CD8-positive, alpha-beta memory T cell (primary cell): ENCODE measurements at regions not wholly inside any gene's neighbourhood (a gene's known extent, or its start where the extent isn't known, plus 50 kb on each side); places are given as distances from the start of the nearest gene placed in this dataset.

Source experiments
- CTCF ChIA-PET: fragments of 350-600 bp; sonication (Branson Sonifier 250); formaldehyde crosslinking; loops from one replicate; lab custom pipeline; 2021; ENCODE audit warnings: antibody characterized with exemption; lab: Charles Lee
- POLR2A ChIA-PET: fragments of 350-600 bp; sonication (Branson Sonifier 250); formaldehyde crosslinking; loops from one replicate; lab custom pipeline; 2021; ENCODE audit warnings: antibody characterized with exemption; lab: Charles Lee
- DNase-seq, 5 donors: peaks; one replicate each; pipeline versions ENCODE4 v3.0.0 to v3.0.0-alpha.2; 2020 to 2022; ENCODE audit warnings: mixed read lengths in 1 of 5
- H3K27ac ChIP-seq: one replicate; pipeline ENCODE4 v1.7.0; 2013; ENCODE audit warnings: low read depth, mild to moderate bottlenecking, low read length, moderate library complexity
- H3K27me3 ChIP-seq: 2 replicates; pipeline ENCODE4 v1.7.0; 2013; ENCODE audit warnings: low read length, mild to moderate bottlenecking; ENCODE audit not compliant: insufficient read depth, poor library complexity, severe bottlenecking
- H3K36me3 ChIP-seq: 2 replicates; pipeline ENCODE4 v1.7.0; 2013; ENCODE audit warnings: mild to moderate bottlenecking, low read length, moderate library complexity; ENCODE audit not compliant: insufficient read depth
- H3K4me1 ChIP-seq: 2 replicates; pipeline ENCODE4 v1.7.0; 2013; ENCODE audit warnings: mild to moderate bottlenecking, low read length, moderate library complexity; ENCODE audit not compliant: insufficient read depth
- H3K4me3 ChIP-seq: 2 replicates; pipeline ENCODE4 v1.7.0; 2013; ENCODE audit warnings: mild to moderate bottlenecking, low read length
- H3K9me3 ChIP-seq: 2 replicates; pipeline ENCODE4 v1.7.0; 2013; ENCODE audit warnings: mild to moderate bottlenecking, low read length
- H3K27ac Mint-ChIP-seq, 8 donors: one replicate each; pipeline ENCODE4 v1.8.0; 2020 to 2021; ENCODE audit warnings: mixed read lengths in 8 of 8, mild to moderate bottlenecking in 6 of 8, inconsistent platforms in 3 of 8, moderate library complexity in 3 of 8
- H3K27me3 Mint-ChIP-seq, 2 donors: one replicate each; pipeline ENCODE4 v1.8.0; 2020 to 2021; ENCODE audit warnings: mixed read lengths in 2 of 2, mild to moderate bottlenecking in 1 of 2, moderate library complexity in 1 of 2
- H3K36me3 Mint-ChIP-seq, 3 donors: one replicate each; pipeline ENCODE4 v1.8.0; 2020 to 2021; ENCODE audit warnings: mixed read lengths in 3 of 3, inconsistent platforms in 1 of 3, mild to moderate bottlenecking in 1 of 3
- H3K4me1 Mint-ChIP-seq, 3 donors: one replicate each; pipeline ENCODE4 v1.8.0; 2020 to 2021; ENCODE audit warnings: mixed read lengths in 3 of 3, inconsistent platforms in 1 of 3, mild to moderate bottlenecking in 1 of 3
- H3K4me3 Mint-ChIP-seq, 7 donors: one replicate each; pipeline ENCODE4 v1.8.0; 2020 to 2021; ENCODE audit warnings: mixed read lengths in 7 of 7, mild to moderate bottlenecking in 6 of 7, moderate library complexity in 4 of 7, inconsistent platforms in 2 of 7
- H3K9me3 Mint-ChIP-seq, 5 donors: one replicate each; pipeline ENCODE4 v1.8.0; 2020 to 2022; ENCODE audit warnings: mixed read lengths in 5 of 5, mild to moderate bottlenecking in 3 of 5, moderate library complexity in 2 of 5, inconsistent platforms in 1 of 5

GRCh38 chr2:147644491-147644890 is 200.3 kb upstream of the ACVR2A start:
- POLR2A ChIA-PET: no interaction called here
- Mint-ChIP-seq H3K36me3 (no peaks in the 10 kb centered on the region), H3K4me1 (no peaks in the 10 kb centered on the region)

GRCh38 chr2:147642765-147643164 is 202.1 kb upstream of the ACVR2A start:
- H3K36me3 Mint-ChIP-seq: no peaks in the 10 kb centered on the region
- ChIA-PET CTCF (no interaction called here), POLR2A (no interaction called here)
- H3K27me3 Mint-ChIP-seq: peaks cover 1 to 6% of the 10 kb centered on the region in 2 donors
- Histone ChIP-seq H3K36me3 (no peaks in the 10 kb centered on the region), H3K4me3 (no peak overlapping the region), H3K9me3 (no peaks in the 10 kb centered on the region), H3K27ac (no peak overlapping the region), H3K27me3 (no peaks in the 10 kb centered on the region), H3K4me1 (no peaks in the 10 kb centered on the region)
- DNase-seq: no peak
- no peak overlapping the region for H3K4me3 Mint-ChIP-seq
- H3K4me1 Mint-ChIP-seq: no peaks in the 10 kb centered on the region
- H3K27ac Mint-ChIP-seq: peak overlapping the region in 1 of 8 donors; percentile 76
- H3K9me3 Mint-ChIP-seq: no peaks in the 10 kb centered on the region

More at GRCh38 chr2:147644491-147644890, 200.3 kb upstream of the ACVR2A start:
- no peak for DNase-seq
- Mint-ChIP-seq H3K4me3 (no peak overlapping the region), H3K27ac (peak overlapping the region in 1 of 8 donors; percentile 36), H3K9me3 (no peaks in the 10 kb centered on the region), H3K27me3 (peaks cover 0 to 3% of the 10 kb centered on the region in 2 donors)
- CTCF ChIA-PET: no interaction called here
- Histone ChIP-seq H3K4me3 (no peak overlapping the region), H3K9me3 (no peaks in the 10 kb centered on the region), H3K27me3 (no peaks in the 10 kb centered on the region), H3K36me3 (no peaks in the 10 kb centered on the region), H3K4me1 (no peaks in the 10 kb centered on the region), H3K27ac (no peak overlapping the region)

GRCh38 chr2:147641651-147642050 is 203.2 kb upstream of the ACVR2A start:
- DNase-seq: no peak
- H3K27me3 Mint-ChIP-seq: peaks cover 3 to 6% of the 10 kb centered on the region in 2 donors
- H3K4me1 Mint-ChIP-seq: no peaks in the 10 kb centered on the region
- Histone ChIP-seq H3K4me1 (no peaks in the 10 kb centered on the region), H3K9me3 (no peaks in the 10 kb centered on the region), H3K27ac (no peak overlapping the region), H3K4me3 (no peak overlapping the region), H3K36me3 (no peaks in the 10 kb centered on the region), H3K27me3 (no peaks in the 10 kb centered on the region)
- no peaks in the 10 kb centered on the region for H3K36me3 Mint-ChIP-seq
- H3K4me3 Mint-ChIP-seq: no peak overlapping the region
- no peaks in the 10 kb centered on the region for H3K9me3 Mint-ChIP-seq
- ChIA-PET CTCF (no interaction called here), POLR2A (no interaction called here)
- no peak overlapping the region for H3K27ac Mint-ChIP-seq

- Histone ChIP-seq H3K27ac (no peak overlapping the region), H3K4me3 (no peak overlapping the region), H3K9me3 (no peaks in the 10 kb centered on the region), H3K36me3 (no peaks in the 10 kb centered on the region), H3K27me3 (no peaks in the 10 kb centered on the region), H3K4me1 (no peaks in the 10 kb centered on the region)
- no peak for DNase-seq
- Mint-ChIP-seq H3K4me1 (no peaks in the 10 kb centered on the region), H3K36me3 (no peaks in the 10 kb centered on the region), H3K4me3 (no peak overlapping the region), H3K27ac (no peak overlapping the region), H3K27me3 (peaks cover 3 to 6% of the 10 kb centered on the region in 2 donors), H3K9me3 (no peaks in the 10 kb centered on the region)
- ChIA-PET CTCF (no interaction called here), POLR2A (no interaction called here)
These were observed 204.9 kb upstream of the ACVR2A start for GRCh38 chr2:147639891-147640290.

GRCh38 chr2:147639386-147639785 is 205.4 kb upstream of the ACVR2A start:
- Histone ChIP-seq H3K27ac (no peak overlapping the region), H3K9me3 (no peaks in the 10 kb centered on the region), H3K36me3 (no peaks in the 10 kb centered on the region), H3K27me3 (no peaks in the 10 kb centered on the region), H3K4me1 (no peaks in the 10 kb centered on the region), H3K4me3 (no peak overlapping the region)
- POLR2A ChIA-PET: no interaction called here
- DNase-seq: no peak
- Mint-ChIP-seq H3K4me3 (no peak overlapping the region), H3K27ac (no peak overlapping the region), H3K27me3 (peaks cover 3 to 6% of the 10 kb centered on the region in 2 donors), H3K36me3 (no peaks in the 10 kb centered on the region), H3K9me3 (no peaks in the 10 kb centered on the region), H3K4me1 (no peaks in the 10 kb centered on the region)
- CTCF ChIA-PET: no interaction called here

- Mint-ChIP-seq H3K36me3 (no peaks in the 10 kb centered on the region), H3K4me3 (no peak overlapping the region), H3K9me3 (no peaks in the 10 kb centered on the region), H3K27ac (no peak overlapping the region), H3K27me3 (peaks cover 3% of the 10 kb centered on the region in 2 donors), H3K4me1 (peaks cover 0 to 2% (median under 1%) of the 10 kb centered on the region in 3 donors)
- no peak overlapping the region for H3K4me3 ChIP-seq
- no peaks in the 10 kb centered on the region for H3K9me3 ChIP-seq
- H3K4me1 ChIP-seq: peaks cover 4% of the 10 kb centered on the region
- no peak for DNase-seq
- POLR2A ChIA-PET: no interaction called here
- no peak overlapping the region for H3K27ac ChIP-seq
- CTCF ChIA-PET: no interaction called here
- no peaks in the 10 kb centered on the region for H3K27me3 ChIP-seq
- H3K36me3 ChIP-seq: no peaks in the 10 kb centered on the region
These were observed 207.9 kb upstream of the ACVR2A start for GRCh38 chr2:147636886-147637285.

GRCh38 chr2:147636238-147636882 is 208.5 kb upstream of the ACVR2A start:
- Mint-ChIP-seq H3K36me3 (no peaks in the 10 kb centered on the region), H3K27me3 (peaks cover 3% of the 10 kb centered on the region in 2 donors), H3K4me3 (no peak overlapping the region), H3K27ac (no peak overlapping the region), H3K4me1 (peaks cover 2 to 7% (median 2%) of the 10 kb centered on the region in 3 donors), H3K9me3 (no peaks in the 10 kb centered on the region)
- CTCF ChIA-PET: no interaction called here
- POLR2A ChIA-PET: no interaction called here
- Histone ChIP-seq H3K36me3 (no peaks in the 10 kb centered on the region), H3K4me3 (no peak overlapping the region), H3K4me1 (peaks cover 9% of the 10 kb centered on the region), H3K27ac (no peak overlapping the region), H3K27me3 (no peaks in the 10 kb centered on the region), H3K9me3 (no peaks in the 10 kb centered on the region)
- DNase-seq: no peak

GRCh38 chr2:147634826-147635225 is 210.0 kb upstream of the ACVR2A start:
- Mint-ChIP-seq H3K4me1 (peaks cover 10 to 17% (median 12%) of the 10 kb centered on the region in 3 donors), H3K9me3 (no peaks in the 10 kb centered on the region), H3K27me3 (peaks cover 3% of the 10 kb centered on the region in 2 donors), H3K36me3 (no peaks in the 10 kb centered on the region), H3K27ac (no peak overlapping the region), H3K4me3 (no peak overlapping the region)
- H3K27ac ChIP-seq: no peak overlapping the region
- no peaks in the 10 kb centered on the region for H3K36me3 ChIP-seq
- POLR2A ChIA-PET: no interaction called here
- H3K4me3 ChIP-seq: no peak overlapping the region
- peaks cover 21% of the 10 kb centered on the region for H3K4me1 ChIP-seq
- no peak for DNase-seq
- CTCF ChIA-PET: interaction anchor here (1.4 kb wide), 1 partner anchor 36 kb away, joined by 3 read pairs; no protein-coding TSS in a partner anchor
- H3K9me3 ChIP-seq: no peaks in the 10 kb centered on the region
- no peaks in the 10 kb centered on the region for H3K27me3 ChIP-seq
